ENCODE measurements at regions not wholly inside any gene's neighbourhood (a gene's known extent, or its start where the extent isn't known, plus 50 kb on each side); places are given as distances from the start of the nearest gene placed in this dataset.

DNA sequence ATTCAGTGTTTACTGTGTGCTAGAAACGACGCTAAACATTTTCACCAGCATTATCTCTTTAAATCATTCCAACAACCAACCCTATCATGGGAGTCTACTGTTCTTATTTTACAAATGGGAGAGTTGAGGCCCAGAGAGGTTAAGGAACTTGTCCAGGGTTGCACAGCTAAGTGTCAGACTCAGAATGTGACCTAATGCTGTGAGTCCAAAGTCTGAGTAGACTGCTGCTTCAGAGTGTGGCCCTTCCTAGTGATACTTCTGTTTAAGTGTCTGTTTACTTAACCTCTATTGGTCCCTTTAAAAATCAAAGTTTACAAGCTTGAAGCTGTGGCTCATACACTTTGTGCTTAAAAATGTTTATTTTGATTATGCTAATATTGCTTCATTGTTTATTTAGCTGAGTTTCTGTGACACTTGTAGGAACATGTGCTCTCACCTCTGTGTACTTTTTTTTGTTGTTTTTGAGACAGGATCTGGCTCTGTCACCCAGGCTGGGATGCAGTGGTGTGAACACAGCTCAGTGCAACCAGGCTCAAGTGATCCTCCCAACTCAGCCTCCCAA is 84.4 kb upstream of the SYPL1 start:
- DNase-seq = no peak

DNA sequence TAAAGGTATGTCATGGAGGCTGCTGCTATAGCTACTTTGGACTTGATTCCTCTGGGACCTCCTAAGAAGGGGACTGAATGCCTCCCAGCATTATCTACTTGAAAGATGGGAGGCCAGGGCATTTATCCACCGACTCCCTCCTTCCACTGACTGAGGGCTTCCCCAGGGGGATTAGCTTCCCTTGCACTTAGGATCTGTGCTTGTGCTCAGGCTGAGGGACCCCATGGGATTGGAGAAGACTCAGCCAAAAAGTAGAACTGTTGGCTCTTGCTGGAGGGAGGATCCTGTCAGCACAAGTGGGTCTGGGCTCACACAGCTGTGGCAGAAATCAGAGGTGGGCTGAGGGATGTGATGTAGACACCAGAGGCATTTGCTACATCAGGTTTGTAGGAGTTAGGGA is 81.5 kb upstream of the SYPL1 start:
- DNase-seq = no peak

DNA sequence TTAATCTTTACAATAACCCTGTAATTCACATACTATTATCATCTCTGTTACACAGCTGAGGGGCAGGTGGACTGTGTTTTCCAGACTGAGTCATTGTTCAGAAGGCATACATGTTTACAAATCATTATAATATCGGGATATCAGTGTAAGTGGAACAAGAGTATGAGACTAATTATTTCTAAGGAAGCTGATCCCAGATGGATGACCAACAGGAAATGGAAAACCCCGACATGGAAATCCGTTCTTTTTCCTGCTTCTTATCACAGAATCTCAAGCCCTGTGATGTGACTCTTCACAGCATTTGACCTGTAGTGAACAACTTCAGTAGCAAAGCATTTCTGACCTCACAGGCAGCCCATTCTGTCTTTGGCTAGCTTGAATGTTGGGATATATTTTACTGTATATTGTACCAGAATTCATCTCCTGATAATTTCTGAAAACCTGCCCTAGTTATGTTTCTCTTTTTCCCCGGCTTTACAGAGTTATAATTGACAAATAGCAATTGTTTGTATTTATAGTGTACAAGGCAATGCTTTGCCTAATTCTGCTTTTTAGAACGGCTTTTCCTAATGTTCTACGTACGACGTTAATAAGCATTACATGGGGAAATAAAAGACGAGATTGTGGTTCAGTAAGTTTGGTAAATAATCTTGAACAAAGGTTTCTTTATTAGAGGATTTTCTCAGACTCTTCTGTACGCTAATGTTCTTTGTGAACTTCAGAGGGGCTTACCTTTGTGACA is 78.6 kb upstream of the SYPL1 start:
- no peak for DNase-seq

DNA sequence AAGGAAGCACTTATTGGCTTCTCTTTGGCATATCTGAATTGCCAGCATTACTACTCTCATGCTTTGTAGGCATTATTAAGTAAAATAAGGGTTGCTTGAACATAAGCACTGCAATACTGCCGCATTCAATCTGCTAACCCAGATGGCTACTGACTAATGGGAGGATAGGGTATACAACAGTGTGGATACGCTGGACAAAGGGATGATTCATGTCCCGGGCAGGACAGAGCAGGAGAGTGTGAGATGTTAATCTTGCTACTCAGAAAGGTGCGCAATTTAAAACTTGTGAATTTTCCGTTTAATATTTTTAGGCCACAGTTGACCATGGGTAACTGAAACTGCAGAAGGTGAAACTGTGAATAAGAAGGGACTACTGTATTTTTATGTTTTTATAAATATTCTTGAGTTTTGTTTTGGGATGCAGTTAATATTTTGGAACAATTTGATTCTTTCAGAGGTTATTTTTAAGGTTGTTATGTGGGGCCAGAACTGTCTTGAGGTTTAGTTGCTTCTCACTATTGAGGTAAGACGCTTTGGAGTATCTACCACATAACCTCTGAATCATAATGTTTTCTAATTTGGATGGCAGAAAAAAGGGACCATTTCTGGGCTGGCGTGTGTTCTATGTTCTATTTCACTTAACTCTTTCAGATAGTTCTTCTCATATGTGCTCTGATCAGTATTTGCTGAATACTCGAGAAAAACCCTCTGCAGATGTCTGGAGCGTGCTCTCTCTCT is 75.7 kb upstream of the SYPL1 start:
- DNase-seq = no peak

- DNase-seq = no peak
Measured at GRCh38 chr7:106185719-106186118, 73.6 kb upstream of the SYPL1 start.

DNA sequence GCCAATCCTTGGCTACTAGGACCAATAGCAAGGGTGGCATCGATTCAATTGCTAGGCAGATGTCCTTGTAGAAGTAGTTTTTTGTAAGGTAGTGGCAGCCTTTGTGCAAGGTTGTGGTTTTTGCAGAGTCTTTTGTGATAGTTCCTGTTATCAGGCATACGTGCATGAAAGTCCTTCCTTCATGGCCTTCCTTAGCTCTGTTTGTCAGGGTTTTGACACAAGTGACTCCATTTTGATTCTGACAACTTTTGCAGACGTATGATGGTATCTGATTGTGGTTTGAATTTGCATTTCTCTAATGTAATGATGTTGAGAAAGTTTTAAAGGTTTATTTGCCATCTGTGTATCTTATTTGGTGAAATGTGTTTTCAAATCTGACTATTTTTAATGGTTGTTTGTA is 71.8 kb upstream of the SYPL1 start:
- DNase-seq = no peak

GRCh38 chr7:106182904-106183303 is 70.8 kb upstream of the SYPL1 start:
- no peak for DNase-seq

DNA sequence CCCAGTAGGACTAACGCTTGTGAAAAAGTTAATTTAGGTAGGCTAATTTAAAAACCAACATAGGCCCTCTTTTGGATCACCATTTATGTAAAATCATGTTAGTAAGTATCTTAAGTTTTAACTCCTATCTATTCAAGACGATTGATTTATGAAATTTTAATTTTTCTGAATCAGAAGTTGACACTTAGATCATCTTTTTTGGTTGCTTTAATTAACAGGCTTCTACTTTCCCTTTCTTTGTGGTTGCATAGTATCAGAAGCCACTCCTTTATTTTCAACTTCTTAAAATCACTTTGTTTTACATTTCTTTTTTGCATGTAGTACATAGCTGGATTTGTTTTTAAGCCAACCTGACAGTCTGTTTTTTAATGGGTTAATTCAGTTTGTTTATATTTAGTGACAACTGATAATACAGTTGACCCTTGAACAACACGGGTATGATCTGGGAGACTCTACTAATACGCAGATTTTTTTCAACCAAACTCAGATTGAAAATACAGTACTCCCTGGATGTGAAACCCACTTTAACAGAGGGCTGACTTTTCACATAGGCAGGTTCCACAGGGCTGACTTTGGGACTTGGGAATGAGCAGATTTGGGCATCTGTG is 69.7 kb upstream of the SYPL1 start:
- DNase-seq = no peak

GRCh38 chr7:106180721-106181120 is 68.6 kb upstream of the SYPL1 start:
- no peak for DNase-seq

- DNase-seq = no peak
Measured at GRCh38 chr7:106179256-106179655, 67.1 kb upstream of the SYPL1 start.

DNA sequence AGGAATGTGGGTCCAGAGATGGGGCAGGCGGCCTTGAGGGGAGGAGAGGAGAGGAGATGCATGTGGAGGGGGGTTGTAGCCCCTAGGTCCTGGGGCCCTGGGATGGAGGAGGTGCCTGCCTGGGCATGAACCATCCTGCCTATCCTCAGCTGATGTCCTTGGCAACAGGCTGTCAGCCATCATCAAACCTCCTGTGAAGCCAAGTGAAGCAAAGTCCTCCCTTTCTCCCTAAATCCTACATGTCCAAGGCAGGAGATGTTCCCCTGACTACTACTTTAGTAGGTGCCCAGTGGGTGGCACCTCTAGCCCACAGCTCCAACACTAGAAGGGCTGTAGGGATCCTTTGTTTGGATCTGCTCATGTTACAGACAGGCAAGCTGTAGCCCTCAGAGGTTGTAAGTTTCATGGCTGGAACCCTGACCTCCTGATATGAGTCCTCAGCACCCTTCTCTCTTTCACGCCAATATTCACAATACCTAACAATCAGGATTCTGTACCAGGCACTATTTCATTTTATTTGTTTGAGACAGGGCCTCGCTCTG is 66.6 kb upstream of the SYPL1 start:
- no peak for DNase-seq

- DNase-seq = no peak
Measured at GRCh38 chr7:106177738-106178592, 65.9 kb upstream of the SYPL1 start.

- no peak for DNase-seq
Measured at GRCh38 chr7:106177300-106177690, 65.2 kb upstream of the SYPL1 start.

GRCh38 chr7:106176414-106177299 is 64.5 kb upstream of the SYPL1 start:
- peak; percentile 82 for DNase-seq

DNA sequence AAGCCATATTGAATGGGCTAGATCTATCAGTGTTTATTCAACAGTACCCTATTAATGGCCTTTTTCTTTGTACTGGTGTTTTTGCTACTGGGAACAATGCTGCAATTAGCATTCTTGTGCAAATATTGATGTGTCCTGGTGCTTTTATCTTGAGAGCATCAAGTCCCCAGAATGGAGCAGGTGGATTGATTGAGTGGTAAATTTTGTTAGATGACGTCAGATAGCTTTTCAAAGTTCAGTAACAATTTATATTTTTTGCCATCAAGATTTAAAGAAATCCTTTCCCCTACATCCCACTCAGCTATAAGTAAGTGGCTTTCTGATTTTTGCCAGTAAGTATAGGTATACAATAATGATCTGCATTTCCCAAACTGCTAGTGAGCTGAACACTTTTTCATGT is 63.4 kb upstream of the SYPL1 start:
- no peak for DNase-seq

DNA sequence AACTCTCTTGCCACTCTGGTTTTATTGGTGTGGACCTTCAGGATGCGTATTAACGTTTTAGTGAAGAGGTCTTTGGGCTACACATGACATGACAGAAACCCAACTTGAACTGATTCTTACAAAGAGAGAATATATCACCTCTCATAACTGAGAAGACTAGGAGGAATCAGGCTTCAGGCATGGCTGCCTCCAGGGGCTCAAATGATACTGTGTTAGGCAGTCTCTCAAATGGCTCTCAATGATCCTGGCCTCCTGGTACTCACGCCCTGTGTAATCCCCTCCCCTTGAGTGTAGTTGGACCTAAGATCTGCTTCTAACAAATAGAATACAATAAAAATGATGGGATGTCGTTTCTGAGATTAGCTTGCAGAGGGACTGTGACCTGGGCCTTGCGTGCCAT is 58.5 kb upstream of the SYPL1 start:
- DNase-seq = no peak

DNA sequence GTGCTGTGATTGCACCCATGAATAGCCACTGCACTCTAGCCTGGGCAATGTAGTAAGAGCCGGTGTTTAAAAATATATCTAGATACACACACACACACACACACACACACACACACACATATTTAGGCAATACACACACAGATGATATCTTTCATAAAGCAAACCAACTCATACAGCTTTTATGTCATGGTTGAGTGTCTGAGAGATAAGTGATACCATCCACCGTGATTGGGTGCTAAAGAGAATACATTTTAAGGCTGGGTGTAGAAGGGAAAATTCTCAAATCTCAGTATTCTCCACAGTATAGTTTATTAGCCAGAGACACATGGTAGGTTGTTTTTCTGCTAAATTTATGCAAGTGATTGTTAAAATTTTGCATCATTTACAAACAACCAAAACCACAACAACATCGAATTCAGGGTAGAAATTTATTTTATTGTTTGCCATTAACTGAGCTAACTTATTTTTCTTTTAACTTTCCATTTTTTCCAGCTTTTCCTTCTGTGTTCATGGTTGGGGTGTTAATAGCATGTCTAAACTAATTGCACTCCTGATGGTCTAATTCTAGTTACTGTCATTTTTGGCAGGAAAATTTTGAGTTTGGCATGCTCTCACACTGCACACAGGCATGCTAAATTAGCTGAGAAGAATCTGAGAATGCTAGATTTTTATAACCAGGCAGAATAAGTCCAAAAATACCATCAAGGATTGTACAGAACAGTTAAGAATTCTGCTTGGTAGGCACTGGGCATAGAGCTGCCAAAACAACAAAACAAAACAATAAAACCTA is 57.9 kb upstream of the SYPL1 start:
- DNase-seq = no peak

DNA sequence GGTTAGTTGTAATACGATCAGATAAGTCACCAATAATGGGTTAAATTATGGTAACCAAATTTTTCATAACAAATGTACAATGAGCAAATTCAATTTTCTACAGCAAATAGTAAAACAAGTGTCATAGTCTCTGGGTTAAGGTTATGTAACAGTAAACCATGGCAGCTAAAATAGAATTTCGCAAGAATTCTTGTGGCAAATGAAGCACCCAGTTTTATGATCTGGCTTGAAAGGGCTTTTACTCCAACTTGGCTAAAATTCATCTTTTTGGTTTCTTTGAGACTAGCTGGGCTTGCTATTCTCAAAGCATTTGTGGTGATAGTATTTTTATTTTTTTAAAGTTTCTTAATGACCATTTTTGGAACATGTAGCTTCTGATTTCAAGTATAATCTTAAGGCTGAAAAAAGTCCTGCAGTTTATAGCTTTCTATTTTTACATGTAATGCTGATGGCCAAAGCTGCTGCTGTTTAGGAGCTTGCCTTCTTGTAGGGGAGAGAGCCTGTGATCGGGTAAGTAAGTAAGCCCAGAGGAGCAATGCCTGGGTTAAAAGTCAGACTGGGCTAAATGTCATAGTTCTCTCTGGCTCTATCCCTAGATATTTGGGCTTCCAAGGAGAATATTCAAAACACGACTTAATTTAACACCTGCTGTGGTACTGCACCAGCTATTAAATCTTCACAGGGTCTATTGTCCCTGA is 55.5 kb upstream of the SYPL1 start:
- DNase-seq = peak; percentile 12

DNA sequence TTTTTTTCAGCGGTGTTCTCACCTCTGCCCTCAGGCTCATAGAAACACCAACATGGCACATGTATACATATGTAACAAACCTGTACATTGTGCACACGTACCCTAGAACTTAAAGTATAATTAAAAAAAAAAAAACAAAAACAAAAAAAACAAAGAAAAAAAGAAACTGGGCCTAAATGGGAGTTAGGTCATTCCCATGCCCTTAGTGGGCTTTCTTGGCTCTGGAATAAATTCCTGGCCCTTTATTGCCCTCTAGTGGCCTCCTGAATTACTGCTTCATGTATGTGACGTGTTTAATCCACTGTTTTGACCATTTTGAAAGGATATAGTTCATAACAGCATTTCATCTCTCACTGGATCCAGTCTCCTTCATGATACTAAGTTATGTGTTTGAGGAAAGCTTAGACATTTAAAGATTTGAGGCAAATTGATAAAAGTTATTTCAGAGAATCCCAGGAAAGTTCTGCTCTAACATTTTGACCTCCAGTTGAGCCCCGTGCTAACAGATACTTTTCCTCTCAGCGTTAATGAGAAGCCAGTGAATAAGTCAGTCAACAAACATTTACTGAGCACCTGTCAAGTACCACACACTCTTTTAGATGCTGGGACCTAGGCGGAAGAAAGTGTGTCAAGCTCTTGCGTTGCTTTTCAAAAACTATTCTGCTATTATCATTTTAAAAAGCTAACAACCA is 54.7 kb upstream of the SYPL1 start:
- peak; percentile 82 for DNase-seq

All from suppressor macrophage treated with lipopolysaccharide for 4 hours (primary cell).